ENCODE measurements at regions not wholly inside any gene's neighbourhood (a gene's known extent, or its start where the extent isn't known, plus 50 kb on each side); places are given as distances from the start of the nearest gene placed in this dataset.

GRCh38 chr7:10212649-10213048, 761.0 kb upstream of the PHF14 start:
- peaks cover 18% of the 10 kb centered on the region for H3K9me3 ChIP-seq (replicated peaks)
- H3K4me3 ChIP-seq: no peak overlapping the region
- H3K27ac ChIP-seq (replicated peaks): no peak overlapping the region
- DNase-seq: no peak
- H3K4me1 ChIP-seq: peaks cover 6% of the 10 kb centered on the region
- no peaks in the 10 kb centered on the region for H3K27me3 ChIP-seq (ENCODE audit: low read depth)
- H3K36me3 ChIP-seq: no peaks in the 10 kb centered on the region
- no peak for TF ChIP-seq CTCF (IDR thresholded peaks at IDR 0.05; ENCODE audit: borderline replicate concordance)
- intact Hi-C loops (cut with micrococcal nuclease): no loop called here

- intact Hi-C loops (cut with micrococcal nuclease): no loop called here
- Histone ChIP-seq H3K36me3 (no peaks in the 10 kb centered on the region), H3K4me3 (no peak overlapping the region), H3K9me3 (replicated peaks) (peaks cover 18% of the 10 kb centered on the region), H3K4me1 (peaks cover 7% of the 10 kb centered on the region), H3K27me3 (ENCODE audit: low read depth) (no peaks in the 10 kb centered on the region), H3K27ac (replicated peaks) (no peak overlapping the region)
- TF ChIP-seq CTCF (IDR thresholded peaks at IDR 0.05; ENCODE audit: borderline replicate concordance): no peak
- no peak for DNase-seq
Measured at GRCh38 chr7:10216462-10216861, 757.2 kb upstream of the PHF14 start.

- intact Hi-C loops (cut with micrococcal nuclease): no loop called here
- H3K27ac ChIP-seq (replicated peaks): no peak overlapping the region
- H3K36me3 ChIP-seq: no peaks in the 10 kb centered on the region
- no peaks in the 10 kb centered on the region for H3K27me3 ChIP-seq (ENCODE audit: low read depth)
- no peaks in the 10 kb centered on the region for H3K9me3 ChIP-seq (replicated peaks)
- H3K4me1 ChIP-seq: peaks cover 20% of the 10 kb centered on the region
- no peak overlapping the region for H3K4me3 ChIP-seq
- no peak for TF ChIP-seq CTCF (IDR thresholded peaks at IDR 0.05; ENCODE audit: borderline replicate concordance)
- DNase-seq: no peak
Measured at GRCh38 chr7:10221084-10221483, 752.6 kb upstream of the PHF14 start.

GRCh38 chr7:10222976-10223375, 750.7 kb upstream of the PHF14 start:
- Histone ChIP-seq H3K4me1 (peaks cover 30% of the 10 kb centered on the region), H3K4me3 (no peak overlapping the region), H3K27me3 (ENCODE audit: low read depth) (no peaks in the 10 kb centered on the region), H3K27ac (replicated peaks) (no peak overlapping the region), H3K9me3 (replicated peaks) (no peaks in the 10 kb centered on the region), H3K36me3 (no peaks in the 10 kb centered on the region)
- no peak for TF ChIP-seq CTCF (IDR thresholded peaks at IDR 0.05; ENCODE audit: borderline replicate concordance)
- DNase-seq: no peak
- intact Hi-C loops (cut with micrococcal nuclease): no loop called here

GRCh38 chr7:10225275-10225674, 748.4 kb upstream of the PHF14 start:
- H3K36me3 ChIP-seq: no peaks in the 10 kb centered on the region
- intact Hi-C loops (cut with micrococcal nuclease): no loop called here
- DNase-seq: no peak
- no peak for TF ChIP-seq CTCF (IDR thresholded peaks at IDR 0.05; ENCODE audit: borderline replicate concordance)
- H3K27me3 ChIP-seq (ENCODE audit: low read depth): no peaks in the 10 kb centered on the region
- H3K9me3 ChIP-seq (replicated peaks): peaks cover 7% of the 10 kb centered on the region
- H3K4me3 ChIP-seq: no peak overlapping the region
- peaks cover 30% of the 10 kb centered on the region for H3K4me1 ChIP-seq
- peak overlapping the region; percentile 34 for H3K27ac ChIP-seq (replicated peaks)

GRCh38 chr7:10237306-10237705, 736.4 kb upstream of the PHF14 start:
- Histone ChIP-seq H3K4me1 (peaks cover 17% of the 10 kb centered on the region), H3K36me3 (no peaks in the 10 kb centered on the region), H3K27me3 (ENCODE audit: low read depth) (no peaks in the 10 kb centered on the region), H3K9me3 (replicated peaks) (peaks cover 4% of the 10 kb centered on the region), H3K4me3 (peak overlapping the region; percentile 62), H3K27ac (replicated peaks) (peak overlapping the region; percentile 79)
- no peak for DNase-seq
- no peak for TF ChIP-seq CTCF (IDR thresholded peaks at IDR 0.05; ENCODE audit: borderline replicate concordance)
- intact Hi-C loops (cut with micrococcal nuclease): no loop called here

Measured in left ventricle myocardium inferior (tissue), 1 donor.